H1 (cell line): ENCODE measurements at regions not wholly inside any gene's neighbourhood (a gene's known extent, or its start where the extent isn't known, plus 50 kb on each side); places are given as distances from the start of the nearest gene placed in this dataset.

Experiments
- CTCF ChIA-PET: fragments of 300-600 bp; sonication (Branson Sonifier 250); formaldehyde crosslinking; loops from one replicate; lab custom pipeline; 2021; ENCODE audit not compliant: partially characterized antibody; lab: Charles Lee
- POLR2A ChIA-PET: fragments of 300-600 bp; sonication (Branson Sonifier 250); formaldehyde crosslinking; loops from one replicate; lab custom pipeline; 2021; ENCODE audit warnings: inconsistent platforms; ENCODE audit not compliant: partially characterized antibody; lab: Charles Lee
- DNase-seq, 2 experiments: peaks; one replicate each; pipeline versions ENCODE4 v3.0.0 to v3.0.0-alpha.2; 2010 to 2022; ENCODE audit warnings: low spot score in 2 of 2, low read depth in 1 of 2, mixed read lengths in 1 of 2
- FAIRE-seq: peaks from 2 replicates; lab custom pipeline; 2011; peaks lifted over from hg19 to GRCh38; lab: Jason Lieb, UNC
- H2AFZ ChIP-seq: 2 replicates; pipeline ENCODE4 v1.8.1; 2012; ENCODE audit warnings: low read length, inconsistent platforms
- H2AK5ac ChIP-seq: 2 replicates; pipeline ENCODE4 v1.6.1; 2013; ENCODE audit warnings: low read depth, low read length
- H2BK120ac ChIP-seq: replicated peaks from 2 replicates; pipeline ENCODE3; 2013; ENCODE audit warnings: low read depth, low read length, inconsistent platforms
- H2BK12ac ChIP-seq: 2 replicates; pipeline ENCODE4 v1.6.1; 2013; ENCODE audit warnings: low read depth, low read length
- H2BK15ac ChIP-seq: 2 replicates; pipeline ENCODE4 v1.6.1; 2013; ENCODE audit warnings: low read length
- H2BK20ac ChIP-seq: 2 replicates; pipeline ENCODE4 v1.6.1; 2013; ENCODE audit warnings: low read length
- H2BK5ac ChIP-seq: 2 replicates; pipeline ENCODE4 v1.6.1; 2013; ENCODE audit warnings: low read depth, low read length
- H3K14ac ChIP-seq: 2 replicates; pipeline ENCODE4 v1.6.1; 2013; ENCODE audit warnings: inconsistent platforms; ENCODE audit not compliant: insufficient read length
- H3K18ac ChIP-seq: 2 replicates; pipeline ENCODE4 v1.6.1; 2013; ENCODE audit warnings: low read length; ENCODE audit errors: extremely low read depth
- H3K23ac ChIP-seq: 2 replicates; pipeline ENCODE4 v1.6.1; 2013; ENCODE audit warnings: inconsistent platforms; ENCODE audit not compliant: insufficient read length
- H3K23me2 ChIP-seq: 2 replicates; pipeline ENCODE4 v1.6.1; 2013; ENCODE audit warnings: low read depth, low read length
- H3K27ac ChIP-seq: 2 replicates; pipeline ENCODE4 v1.6.1; 2011; ENCODE audit warnings: low read depth, low read length, inconsistent platforms
- H3K27me3 ChIP-seq, 4 experiments: replicated peaks in 1 of 4; 1 replicate in 1 of 4; 2 replicates in 3 of 4; pipeline versions ENCODE4 v1.6.1 to v1.8.1; 2011 to 2013; ENCODE audit warnings: low read length in 3 of 4, mild to moderate bottlenecking in 3 of 4, inconsistent platforms in 2 of 4, mixed read lengths in 2 of 4, moderate library complexity in 1 of 4; ENCODE audit not compliant: control insufficient read depth in 3 of 4, insufficient read depth in 3 of 4; ENCODE audit errors: extremely low read depth in 1 of 4
- H3K36me3 ChIP-seq, 4 experiments: 2 replicates each; pipeline versions ENCODE4 v1.6.1 to v1.8.1; 2011 to 2013; ENCODE audit warnings: mild to moderate bottlenecking in 4 of 4, low read length in 3 of 4, moderate library complexity in 2 of 4, control low read depth in 1 of 4, inconsistent platforms in 1 of 4; ENCODE audit not compliant: insufficient read depth in 4 of 4, control insufficient read depth in 2 of 4
- H3K4ac ChIP-seq: replicated peaks from 2 replicates; pipeline ENCODE3; 2013; ENCODE audit warnings: low read length, low read depth, mixed read lengths, inconsistent platforms; ENCODE audit not compliant: insufficient read length
- H3K4me1 ChIP-seq, 4 experiments: replicated peaks in 1 of 4; 1 replicate in 1 of 4; 2 replicates in 3 of 4; pipeline versions ENCODE4 v1.6.1 to v1.8.1; 2011 to 2013; ENCODE audit warnings: low read length in 3 of 4, inconsistent platforms in 2 of 4, mixed read lengths in 1 of 4; ENCODE audit not compliant: insufficient read depth in 4 of 4, control insufficient read depth in 3 of 4
- H3K4me2 ChIP-seq, 2 experiments: 2 replicates each; pipeline versions ENCODE4 v1.6.1 to v1.8.1; 2011 to 2013; ENCODE audit warnings: low read depth in 2 of 2, low read length in 2 of 2, control low read depth in 1 of 2, inconsistent platforms in 1 of 2, mild to moderate bottlenecking in 1 of 2; ENCODE audit not compliant: insufficient read depth in 1 of 2
- H3K4me3 ChIP-seq, 4 experiments: fragments of 200-600, 300-600 bp in 1 of 4; sonication (generic), shearing (Covaris generic), sonication (Bioruptor Twin) in 1 of 4; 2 replicates each; pipeline versions ENCODE4 v1.5.1 to v1.8.1; 2011 to 2016; ENCODE audit warnings: low read length in 4 of 4, low read depth in 3 of 4, control low read depth in 2 of 4, inconsistent platforms in 2 of 4, mild to moderate bottlenecking in 2 of 4, mixed read lengths in 1 of 4, moderate library complexity in 1 of 4; ENCODE audit not compliant: insufficient read depth in 2 of 4; ENCODE audit errors: extremely low read depth in 1 of 4
- H3K56ac ChIP-seq: replicated peaks from 2 replicates; pipeline ENCODE3; 2013; ENCODE audit warnings: low read depth, mild to moderate bottlenecking, mixed read lengths, low read length, inconsistent platforms; ENCODE audit not compliant: insufficient read length
- H3K79me1 ChIP-seq: 2 replicates; pipeline ENCODE4 v1.6.1; 2013; ENCODE audit warnings: low read depth, low read length, control low read depth
- H3K79me2 ChIP-seq, 2 experiments: 2 replicates each; pipeline versions ENCODE4 v1.6.1 to v1.8.1; 2012 to 2013; ENCODE audit warnings: low read length in 2 of 2, mild to moderate bottlenecking in 2 of 2, inconsistent platforms in 1 of 2; ENCODE audit not compliant: insufficient read depth in 2 of 2, control insufficient read depth in 1 of 2
- H3K9ac ChIP-seq, 4 experiments: replicated peaks in 1 of 4; 1 replicate in 1 of 4; 2 replicates in 3 of 4; pipeline versions ENCODE4 v1.6.1 to v1.8.1; 2011 to 2013; ENCODE audit warnings: low read depth in 3 of 4, low read length in 3 of 4, control low read depth in 2 of 4, mild to moderate bottlenecking in 2 of 4, moderate library complexity in 2 of 4, inconsistent platforms in 1 of 4; ENCODE audit errors: extremely low read depth in 1 of 4
- H3K9me3 ChIP-seq, 2 experiments: 2 replicates each; pipeline versions ENCODE4 v1.6.1 to v1.8.1; 2012 to 2013; ENCODE audit warnings: mild to moderate bottlenecking in 2 of 2, moderate library complexity in 2 of 2, control low read depth in 1 of 2, inconsistent platforms in 1 of 2, low read depth in 1 of 2, low read length in 1 of 2, mixed read lengths in 1 of 2; ENCODE audit not compliant: insufficient read depth in 2 of 2
- H4K20me1 ChIP-seq, 2 experiments: replicated peaks in 1 of 2; 2 replicates each; pipeline versions ENCODE3 to v1.8.1; 2011 to 2013; ENCODE audit warnings: inconsistent platforms in 2 of 2, low read length in 2 of 2, mild to moderate bottlenecking in 1 of 2; ENCODE audit not compliant: insufficient read depth in 2 of 2, control insufficient read depth in 1 of 2
- H4K5ac ChIP-seq: 2 replicates; pipeline ENCODE4 v1.6.1; 2013; ENCODE audit warnings: low read length, low read depth, mixed read lengths, inconsistent platforms; ENCODE audit not compliant: insufficient read length
- H4K8ac ChIP-seq: 2 replicates; pipeline ENCODE4 v1.8.0; 2013; ENCODE audit warnings: mild to moderate bottlenecking, moderate library complexity, low read length, inconsistent platforms; ENCODE audit not compliant: insufficient read depth; ENCODE audit errors: extremely low read depth
- H4K91ac ChIP-seq: replicated peaks from 2 replicates; pipeline ENCODE3; 2013; ENCODE audit warnings: low read length, mixed read lengths, inconsistent platforms; ENCODE audit not compliant: insufficient read length
- BACH1 ChIP-seq: IDR thresholded peaks from 2 replicates; pipeline ENCODE4 v1.6.1; 2012; ENCODE audit warnings: low read length, improper control_type of control experiment
- FOSL1 ChIP-seq: IDR thresholded peaks from 2 replicates; pipeline ENCODE4 v1.6.1; 2011; ENCODE audit warnings: mild to moderate bottlenecking, low read depth, low read length, moderate library complexity; ENCODE audit not compliant: insufficient read depth
- RBBP5 ChIP-seq: IDR thresholded peaks from 2 replicates; pipeline ENCODE4 v1.7.1; 2012; ENCODE audit warnings: low read depth, mild to moderate bottlenecking, inconsistent platforms, low read length, moderate library complexity, borderline replicate concordance
- SIX5 ChIP-seq: IDR thresholded peaks from 2 replicates; pipeline ENCODE4 v1.6.1; 2011; ENCODE audit warnings: mild to moderate bottlenecking, low read depth, low read length
- TAF7 ChIP-seq: optimal IDR thresholded peaks from 2 replicates; pipeline ENCODE3; 2011; ENCODE audit warnings: low read depth, mild to moderate bottlenecking, inconsistent platforms, low read length, moderate library complexity, borderline replicate concordance
- WGBS, 2 experiments: shearing (Covaris generic) in 1 of 2; methylation state at CpG; one replicate each; pipeline versions ENCODE4 v1.1.6 to v1.1.7; 2013 to 2015; ENCODE audit warnings: low lambda C conversion rate in 2 of 2, mixed read lengths in 2 of 2, inconsistent platforms in 1 of 2, low coverage in 1 of 2, missing lambda C conversion rate in 1 of 2; ENCODE audit not compliant: insufficient replicate concordance in 2 of 2, insufficient coverage in 1 of 2, insufficient read length in 1 of 2; ENCODE audit errors: extremely low coverage in 1 of 2, missing lambda C conversion rate in 1 of 2; 5-methylcytosine and 5-hydroxymethylcytosine counted together

DNA sequence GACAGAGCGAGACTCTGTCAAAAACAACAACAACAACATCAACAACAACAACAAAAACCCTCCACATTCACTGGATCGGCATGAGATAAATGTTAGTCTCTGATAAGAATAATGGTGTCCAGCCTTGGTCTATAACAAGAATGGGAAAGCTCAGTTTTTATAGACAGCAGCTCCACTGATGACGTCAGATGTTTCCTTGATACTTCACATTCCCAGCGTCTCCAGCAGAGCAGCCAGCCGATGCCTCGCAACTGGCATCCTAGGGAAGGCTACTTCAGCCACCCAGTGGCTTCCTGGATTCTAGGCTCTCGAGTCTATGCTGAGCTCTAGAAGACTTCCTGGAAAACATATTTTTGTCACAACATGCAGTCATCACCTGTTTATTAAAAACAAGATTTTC is 271.4 kb upstream of the SMIM21 start:
- Histone ChIP-seq H2BK120ac (no peak overlapping the region), H4K91ac (no peak overlapping the region), H3K27me3 (no peaks in the 10 kb centered on the region), H3K36me3 (no peaks in the 10 kb centered on the region), H3K4ac (no peak overlapping the region), H3K79me2 (no peaks in the 10 kb centered on the region), H3K4me1 (no peaks in the 10 kb centered on the region; a peak in 2 of 7 replicates), H4K5ac (no peak overlapping the region), H3K79me1 (no peaks in the 10 kb centered on the region), H2AK5ac (no peak overlapping the region), H2AFZ (no peak overlapping the region), H3K14ac (no peak overlapping the region), H3K23ac (no peak overlapping the region), H2BK5ac (no peak overlapping the region), H3K56ac (no peak overlapping the region), H3K9me3 (peaks cover 17 to 19% of the 10 kb centered on the region in 2 experiments), H2BK20ac (no peak overlapping the region), H3K23me2 (no peaks in the 10 kb centered on the region), H4K20me1 (no peaks in the 10 kb centered on the region), H2BK15ac (no peak overlapping the region), H2BK12ac (no peak overlapping the region), H3K18ac (no peak overlapping the region), H3K4me3 (no peak overlapping the region), H3K27ac (no peak overlapping the region), H3K4me2 (no peak overlapping the region), H4K8ac (no peak overlapping the region), H3K9ac (no peak overlapping the region)
- no peak for TF ChIP-seq BACH1
- no peak for TF ChIP-seq TAF7
- TF ChIP-seq RBBP5 = no peak
- no peak for TF ChIP-seq FOSL1
- TF ChIP-seq SIX5 = no peak
- POLR2A ChIA-PET = no interaction called here
- DNase-seq = no peak
- CTCF ChIA-PET = interaction anchor here (0.6 to 1.4 kb wide), 2 partner anchors 10 to 651 kb away, joined by 3 to 4 read pairs; no protein-coding TSS in a partner anchor
- FAIRE-seq = no peak
- 90% methylated on average over 7 of the region's 7 CpGs; no CpG with 5 or more reads in 1 of the 2 experiments for WGBS, 2 experiments
